HG02973 (cell line): ENCODE measurements at regions not wholly inside any gene's neighbourhood (a gene's known extent, or its start where the extent isn't known, plus 50 kb on each side); places are given as distances from the start of the nearest gene placed in this dataset.

Source experiments
- ATAC-seq: cut with Tn5 transposase; IDR thresholded peaks from one replicate; pipeline ENCODE4 v1.9.1; 2021; ENCODE audit warnings: moderate library complexity; ENCODE audit not compliant: unreplicated experiment

DNA sequence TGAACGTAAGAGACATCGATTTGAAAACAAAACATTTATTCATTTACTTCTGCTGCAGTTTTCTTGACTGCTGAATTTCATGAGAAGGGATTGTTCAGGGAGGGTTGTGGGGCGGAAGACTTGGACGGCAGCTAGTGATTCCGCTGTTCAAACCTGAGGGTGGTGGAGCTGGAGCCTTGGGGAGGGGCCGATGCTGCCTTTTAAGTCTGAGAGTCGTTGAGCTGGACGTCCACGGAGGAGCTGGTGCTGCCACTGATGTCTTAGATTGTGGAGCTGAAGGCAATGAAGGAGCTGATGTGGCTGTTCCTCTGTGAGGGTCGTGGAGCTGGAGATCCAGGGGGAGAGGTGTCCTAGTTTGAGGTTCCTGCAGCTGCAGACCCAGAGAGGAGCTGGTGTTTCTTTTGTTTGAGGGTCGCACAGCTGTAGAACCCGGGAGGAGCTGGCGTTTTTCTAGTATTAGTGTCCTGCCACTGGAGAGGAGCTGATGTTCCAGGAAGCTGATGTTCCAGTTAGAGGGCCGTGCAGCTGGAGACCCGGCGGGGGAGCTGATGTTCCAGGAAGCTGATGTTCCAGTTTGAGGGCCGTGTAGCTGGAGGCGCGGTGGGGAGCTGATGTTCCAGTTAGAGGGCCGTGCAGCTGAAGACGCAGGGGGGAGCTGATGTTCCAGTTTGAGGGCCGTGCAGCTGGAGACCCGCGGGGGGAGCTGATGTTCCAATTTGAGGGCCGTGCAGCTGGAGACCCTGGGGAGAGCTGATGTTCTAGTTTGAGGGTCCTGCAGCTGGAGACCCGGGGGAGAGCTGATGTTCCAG, 150.9 kb downstream of the RTP5 start:
- ATAC-seq: no peak

DNA sequence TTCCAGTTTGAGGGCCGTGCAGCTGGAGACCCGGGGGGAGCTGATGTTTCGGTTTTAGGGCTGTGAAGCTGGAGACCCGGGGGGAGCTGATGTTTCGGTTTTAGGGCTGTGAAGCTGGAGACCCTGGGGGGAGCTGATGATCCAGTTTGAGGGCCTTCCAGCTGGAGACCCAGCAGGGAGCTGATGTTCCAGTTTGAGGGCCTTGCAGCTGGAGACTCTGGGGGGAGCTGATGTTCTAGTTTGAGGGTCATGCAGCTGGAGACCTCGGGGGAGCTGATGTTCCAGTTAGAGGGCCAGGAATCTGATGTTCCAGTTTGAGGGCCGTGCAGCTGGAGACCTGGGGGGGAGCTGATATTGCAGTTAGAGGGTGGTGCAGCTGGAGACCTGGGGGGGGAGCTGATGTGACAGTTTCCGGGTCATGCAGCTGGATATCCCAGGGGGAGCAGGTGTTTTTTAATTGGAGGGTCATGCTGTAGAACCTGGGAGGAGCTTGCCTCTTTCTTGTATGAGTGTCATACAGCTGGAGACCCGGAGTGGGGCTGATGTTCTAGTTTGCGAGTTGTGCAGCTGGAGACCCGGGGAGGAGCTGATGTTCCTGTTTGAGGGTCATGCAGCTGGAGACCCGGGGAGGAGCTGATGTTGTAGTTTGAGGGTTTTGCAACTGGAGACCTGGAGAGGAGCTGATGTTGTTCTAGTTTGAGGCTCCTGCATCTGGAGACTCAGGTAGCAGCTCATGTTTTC, 153.2 kb downstream of the RTP5 start:
- no peak for ATAC-seq

- ATAC-seq: no peak
Measured at GRCh38 chr2:242024751-242025355, 155.3 kb downstream of the RTP5 start.

DNA sequence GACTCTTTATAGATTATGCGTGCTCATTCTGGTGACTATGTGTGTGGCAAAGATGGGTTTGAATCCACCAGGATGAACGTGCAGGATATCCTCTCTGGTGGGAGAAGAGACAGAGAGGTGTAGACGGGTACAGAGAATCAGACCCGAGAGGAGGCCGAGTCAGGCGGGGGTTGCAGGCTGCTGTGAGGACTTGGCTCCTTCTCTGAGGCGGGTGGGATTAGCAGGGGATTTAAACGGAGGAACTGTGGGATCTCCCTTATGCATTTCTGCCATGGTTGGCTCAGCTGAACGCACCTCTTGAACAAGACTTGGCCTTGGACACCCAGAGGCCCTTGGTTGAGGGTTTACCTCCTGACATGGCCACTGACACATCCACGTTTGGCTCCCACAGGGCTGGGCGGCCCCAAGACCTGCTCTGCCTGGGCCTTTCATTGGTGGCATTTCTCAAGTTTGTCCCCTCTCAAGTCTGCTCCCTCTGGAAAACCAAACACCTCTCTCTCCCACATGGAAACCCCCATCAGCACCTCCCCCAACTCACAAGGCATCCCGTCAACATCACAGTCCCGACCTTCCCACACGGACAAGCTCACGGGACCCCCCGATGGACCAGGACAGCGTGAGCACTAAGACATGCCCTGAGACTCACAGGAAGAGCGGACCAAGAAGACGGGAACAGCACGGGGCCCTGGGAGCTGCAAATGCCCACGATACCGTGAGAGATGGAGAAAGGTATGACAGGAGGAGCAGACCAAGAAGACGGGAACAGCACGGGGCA, 158.3 kb downstream of the RTP5 start:
- no peak for ATAC-seq

DNA sequence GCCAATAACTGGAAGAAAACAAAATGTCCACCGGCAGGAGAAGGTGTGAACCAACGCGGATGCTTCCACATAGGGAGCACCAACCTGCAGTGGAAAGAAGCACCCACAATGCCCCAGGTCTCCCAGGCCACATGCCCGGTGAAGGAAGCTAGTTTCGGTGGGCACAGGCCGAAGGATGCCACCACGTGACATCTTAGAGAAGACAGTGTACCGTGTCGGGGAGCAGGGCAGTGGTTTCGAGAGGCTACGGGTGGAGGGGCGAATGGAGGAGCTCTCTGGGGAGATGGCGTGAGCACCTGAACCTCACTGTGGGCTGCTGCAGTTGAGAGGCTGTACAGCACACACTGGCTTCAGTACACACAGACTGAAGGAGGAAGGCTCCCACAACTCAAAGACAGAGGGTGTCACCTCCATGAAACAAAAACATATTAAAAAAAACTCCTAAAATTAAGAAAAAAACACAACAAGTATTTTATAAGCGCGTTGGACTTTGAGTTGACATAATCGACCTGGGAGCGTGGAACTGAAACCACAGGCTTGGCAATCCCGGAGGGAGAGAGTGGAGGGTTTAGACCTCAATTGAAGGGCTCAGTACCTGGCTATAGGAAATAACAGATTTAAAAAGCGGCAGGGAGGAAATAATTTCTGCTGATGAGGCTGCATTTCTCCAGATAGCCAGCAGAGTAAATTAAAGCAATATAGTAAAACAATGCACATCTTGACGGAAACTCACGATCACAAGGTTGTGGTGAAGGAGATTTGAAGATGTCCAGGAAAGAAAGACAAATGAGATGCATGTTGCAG, 160.1 kb downstream of the RTP5 start:
- no peak for ATAC-seq

GRCh38 chr2:242030226-242030575, 160.7 kb downstream of the RTP5 start:
- ATAC-seq: no peak

DNA sequence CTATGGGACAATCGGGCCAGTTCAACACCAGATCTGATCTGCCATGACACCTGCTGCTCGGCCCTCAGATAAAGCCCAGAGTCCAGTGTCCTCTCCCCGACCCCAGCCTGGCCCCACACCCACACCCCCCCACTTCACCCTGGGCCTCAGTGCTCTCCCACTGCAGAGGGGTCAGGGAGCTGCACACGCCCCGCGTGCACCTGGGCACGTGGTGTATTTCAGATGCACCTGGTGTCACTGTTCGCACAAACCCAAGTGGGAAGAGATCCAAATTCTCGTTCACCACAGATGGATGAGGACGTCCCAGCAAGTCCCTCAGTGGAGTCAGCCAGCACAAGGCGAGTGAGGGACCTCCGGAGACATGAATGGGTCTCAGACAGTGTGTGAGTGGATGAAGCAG, 161.3 kb downstream of the RTP5 start:
- no peak for ATAC-seq

- no peak for ATAC-seq
Measured at GRCh38 chr2:242031481-242032019, 162.0 kb downstream of the RTP5 start.

- no peak for ATAC-seq
Measured at GRCh38 chr2:242032780-242033656, 163.5 kb downstream of the RTP5 start.

DNA sequence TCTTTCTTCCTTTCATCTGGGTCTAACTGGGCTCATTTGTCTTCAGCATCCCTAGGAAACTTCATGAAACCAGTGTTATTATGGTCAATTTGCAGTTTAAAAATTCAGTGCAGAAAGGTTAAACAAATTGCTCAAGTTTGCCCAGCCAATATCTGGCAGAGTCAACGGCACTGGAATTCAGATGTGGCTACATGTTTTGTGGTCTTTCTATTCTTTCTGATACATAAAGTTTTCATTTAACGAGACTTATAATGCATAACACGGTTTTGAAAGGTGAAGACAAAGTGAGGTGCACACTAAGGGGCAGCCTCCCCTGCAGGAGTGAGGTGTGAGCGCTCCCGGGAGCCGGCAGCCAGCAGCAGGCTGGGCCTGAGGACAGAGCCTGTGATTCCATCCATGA, 164.6 kb downstream of the RTP5 start:
- ATAC-seq: no peak

DNA sequence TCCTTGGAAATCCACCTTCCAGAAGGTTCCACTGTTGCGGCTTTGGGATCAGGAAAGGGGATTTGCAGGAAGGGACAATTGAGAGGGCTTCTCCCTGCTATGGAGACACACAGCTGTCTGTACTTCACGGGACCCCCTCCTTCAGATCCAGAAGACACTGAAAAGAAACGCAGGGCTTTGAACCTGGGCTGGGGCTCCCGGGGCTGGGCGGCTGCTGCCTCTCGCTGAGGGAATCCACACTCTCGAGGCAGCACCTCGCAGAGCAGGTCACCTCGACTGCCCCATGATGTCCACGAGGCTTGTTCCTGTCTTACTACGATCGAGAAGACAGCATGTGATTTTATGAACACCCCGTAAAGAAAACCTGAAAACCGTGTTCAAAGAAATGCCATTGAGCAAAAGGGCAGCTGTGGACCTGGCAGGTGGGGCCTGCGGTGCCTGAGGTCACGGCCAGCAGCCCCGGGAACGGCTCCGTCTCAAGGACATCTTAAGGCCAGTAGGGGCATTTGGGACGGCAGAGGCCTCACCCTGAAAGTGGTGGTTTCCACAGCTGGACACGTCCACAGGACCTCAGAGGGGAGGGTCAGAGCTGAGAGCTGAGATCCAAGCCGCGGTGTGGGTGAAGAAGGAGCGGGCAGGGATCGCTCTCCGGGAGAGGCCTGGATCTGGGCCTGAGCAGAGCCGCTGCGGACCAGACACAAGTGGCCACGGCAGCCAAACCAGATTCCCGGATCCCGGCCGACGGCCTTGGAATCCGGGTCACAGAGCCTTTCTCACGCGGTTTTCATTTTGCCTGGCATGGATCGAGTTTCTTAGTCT, 165.7 kb downstream of the RTP5 start:
- no peak for ATAC-seq

GRCh38 chr2:242035858-242036652, 166.5 kb downstream of the RTP5 start:
- no peak for ATAC-seq

DNA sequence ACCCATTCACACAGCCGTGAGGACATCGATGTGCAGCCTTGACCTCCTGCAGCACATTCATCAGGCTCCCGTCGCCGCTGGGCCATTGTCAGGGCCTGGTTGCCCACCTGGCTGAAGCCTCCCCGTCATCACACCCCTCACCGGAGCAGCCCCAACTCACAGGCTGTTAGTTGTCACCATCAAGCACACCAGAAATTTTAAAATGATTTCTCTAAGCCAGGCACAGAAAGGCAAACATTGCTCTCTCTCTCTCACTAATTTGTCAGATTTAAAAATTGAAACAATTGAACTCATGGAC, 167.1 kb downstream of the RTP5 start:
- ATAC-seq: no peak

DNA sequence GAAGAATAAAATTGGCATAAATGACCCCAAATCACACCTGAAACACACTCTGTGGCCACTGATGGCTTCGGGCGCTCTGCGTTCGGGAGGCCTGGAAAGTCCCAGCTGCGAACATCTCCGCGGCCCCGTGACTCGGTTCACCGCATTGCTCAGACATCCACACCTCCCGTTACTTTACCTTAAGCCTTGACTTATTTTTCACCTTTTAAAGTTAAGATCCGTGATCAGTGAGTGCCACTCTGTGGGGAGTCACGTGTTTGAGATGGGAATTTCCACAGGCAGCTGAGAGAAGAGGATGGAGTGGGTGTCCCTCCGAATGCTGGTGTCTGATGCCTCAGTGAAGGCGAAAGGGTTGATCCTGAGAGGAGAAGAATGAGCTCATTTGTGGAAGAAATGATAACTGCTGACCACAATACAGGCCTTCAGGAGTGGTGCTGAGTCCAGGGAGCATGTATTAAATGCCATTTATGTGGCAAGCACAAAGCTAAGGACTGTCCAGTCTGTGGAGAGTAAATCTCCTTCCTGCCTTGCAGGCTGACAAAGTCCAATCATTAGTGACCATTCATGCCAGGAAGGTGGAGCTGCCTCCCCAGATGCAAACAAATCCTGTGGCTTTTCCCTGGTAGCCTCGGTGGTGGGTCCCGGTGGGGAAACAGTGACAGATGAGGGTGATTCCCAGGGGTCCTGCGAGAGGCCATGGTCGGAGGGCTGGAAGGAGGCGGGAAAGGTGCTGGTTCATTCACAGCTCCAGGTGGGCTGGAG, 168.8 kb downstream of the RTP5 start:
- ATAC-seq: no peak

DNA sequence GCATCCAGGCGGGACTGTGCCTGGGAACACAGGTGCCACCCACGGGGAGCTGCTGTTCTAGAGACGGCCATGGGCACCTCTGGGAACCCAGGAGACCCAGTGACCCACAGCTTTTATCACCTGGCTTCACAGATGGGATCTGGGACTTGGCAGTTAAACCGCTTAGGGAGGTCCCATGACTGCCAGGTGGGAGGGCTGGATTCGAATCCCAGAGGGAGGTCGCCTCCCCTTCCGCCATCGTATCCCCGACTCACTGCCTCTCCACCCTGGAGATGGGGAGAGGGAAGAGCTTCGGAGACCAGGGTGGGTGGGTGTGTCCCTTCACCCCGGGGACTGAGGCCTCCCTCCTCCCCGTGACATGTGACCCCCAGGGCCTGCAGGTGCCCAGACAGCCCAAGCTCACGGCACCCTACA, 169.4 kb downstream of the RTP5 start:
- ATAC-seq: no peak

GRCh38 chr2:242040303-242040655, 170.8 kb downstream of the RTP5 start:
- ATAC-seq: no peak

- ATAC-seq: no peak
Measured at GRCh38 chr2:242040681-242041080, 171.2 kb downstream of the RTP5 start.
